Epithelial cell of esophagus (primary cell): ENCODE measurements at regions not wholly inside any gene's neighbourhood (a gene's known extent, or its start where the extent isn't known, plus 50 kb on each side); places are given as distances from the start of the nearest gene placed in this dataset.

Source experiments
- DNase-seq: peaks from one replicate; pipeline ENCODE4 v3.0.0; 2010; ENCODE audit warnings: low read depth
- H3K4me3 ChIP-seq: 2 replicates; pipeline ENCODE4 v1.5.1; 2011; ENCODE audit warnings: mild to moderate bottlenecking, low read length, control low read depth
- TF ChIP-seq, protein P1 (sequence below): IDR thresholded peaks from 2 replicates; pipeline ENCODE4 v1.5.1; 2011; ENCODE audit warnings: low read depth, mild to moderate bottlenecking, low read length, control low read depth, inconsistent platforms; ENCODE audit not compliant: insufficient read depth; ENCODE audit errors: missing control alignments

GRCh38 chr1:219993554-219994433 is 52.5 kb downstream of the EPRS1 start:
- TF ChIP-seq, protein P1, sequence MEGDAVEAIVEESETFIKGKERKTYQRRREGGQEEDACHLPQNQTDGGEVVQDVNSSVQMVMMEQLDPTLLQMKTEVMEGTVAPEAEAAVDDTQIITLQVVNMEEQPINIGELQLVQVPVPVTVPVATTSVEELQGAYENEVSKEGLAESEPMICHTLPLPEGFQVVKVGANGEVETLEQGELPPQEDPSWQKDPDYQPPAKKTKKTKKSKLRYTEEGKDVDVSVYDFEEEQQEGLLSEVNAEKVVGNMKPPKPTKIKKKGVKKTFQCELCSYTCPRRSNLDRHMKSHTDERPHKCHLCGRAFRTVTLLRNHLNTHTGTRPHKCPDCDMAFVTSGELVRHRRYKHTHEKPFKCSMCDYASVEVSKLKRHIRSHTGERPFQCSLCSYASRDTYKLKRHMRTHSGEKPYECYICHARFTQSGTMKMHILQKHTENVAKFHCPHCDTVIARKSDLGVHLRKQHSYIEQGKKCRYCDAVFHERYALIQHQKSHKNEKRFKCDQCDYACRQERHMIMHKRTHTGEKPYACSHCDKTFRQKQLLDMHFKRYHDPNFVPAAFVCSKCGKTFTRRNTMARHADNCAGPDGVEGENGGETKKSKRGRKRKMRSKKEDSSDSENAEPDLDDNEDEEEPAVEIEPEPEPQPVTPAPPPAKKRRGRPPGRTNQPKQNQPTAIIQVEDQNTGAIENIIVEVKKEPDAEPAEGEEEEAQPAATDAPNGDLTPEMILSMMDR, result no peak
- DNase-seq, result no peak
- no peak overlapping the region for H3K4me3 ChIP-seq

GRCh38 chr1:219991919-219992318 is 54.4 kb downstream of the EPRS1 start:
- TF ChIP-seq, protein P1, result no peak
- H3K4me3 ChIP-seq, result no peak overlapping the region
- DNase-seq, result no peak

- DNase-seq, result no peak
- H3K4me3 ChIP-seq, result no peak overlapping the region
- TF ChIP-seq, protein P1, result no peak
Observed at GRCh38 chr1:219991511-219991810, 54.8 kb downstream of the EPRS1 start.

- DNase-seq, result peak; percentile 33
- TF ChIP-seq, protein P1, result peak; percentile 50
- H3K4me3 ChIP-seq, result no peak overlapping the region
Observed at GRCh38 chr1:219990782-219991510, 55.4 kb downstream of the EPRS1 start.

DNA sequence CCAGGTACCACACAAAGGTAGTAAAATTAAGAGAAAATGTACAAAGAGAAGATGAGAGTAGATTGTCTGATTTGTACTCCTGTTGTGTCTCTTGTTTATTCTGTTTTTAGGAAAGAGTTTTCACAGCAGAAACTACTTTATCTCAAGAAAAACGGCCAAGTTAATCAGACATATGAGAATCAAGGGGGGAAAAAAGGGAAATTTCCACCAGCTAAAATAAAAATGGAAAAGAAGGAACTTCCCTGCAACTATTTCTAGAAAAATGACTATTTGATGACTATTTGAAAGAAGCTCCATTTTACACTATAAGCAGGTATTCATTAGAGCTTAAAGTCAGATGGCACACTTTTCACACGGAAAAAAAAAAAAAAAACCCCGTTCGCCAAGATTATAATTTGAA is 56.5 kb downstream of the EPRS1 start:
- TF ChIP-seq, protein P1, result no peak
- no peak overlapping the region for H3K4me3 ChIP-seq
- no peak for DNase-seq

- DNase-seq, result no peak
- no peak overlapping the region for H3K4me3 ChIP-seq
- TF ChIP-seq, protein P1, result no peak
Observed at GRCh38 chr1:219988818-219989217, 57.5 kb downstream of the EPRS1 start.

DNA sequence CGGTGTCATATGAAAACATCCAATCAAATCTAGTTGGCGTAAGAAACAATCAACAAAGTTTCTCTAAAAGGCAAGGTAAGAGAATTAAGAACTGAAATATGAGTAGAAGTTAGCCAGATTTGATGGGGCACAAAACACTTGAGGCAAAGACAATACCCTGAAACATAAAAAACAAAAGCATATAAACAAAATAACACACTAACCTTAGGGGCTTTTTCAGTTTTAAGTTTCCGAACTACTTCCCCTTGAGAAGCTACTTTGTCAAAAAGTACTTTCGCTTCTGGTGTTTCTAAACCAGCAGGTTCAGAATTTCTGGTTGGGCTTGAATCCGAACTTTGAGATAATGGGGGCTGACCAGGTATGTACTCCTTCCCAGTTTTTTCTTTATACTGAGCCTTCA is 57.9 kb downstream of the EPRS1 start:
- no peak overlapping the region for H3K4me3 ChIP-seq
- no peak for DNase-seq
- TF ChIP-seq, protein P1, result no peak
